NB4 (cell line): ENCODE measurements at regions not wholly inside any gene's neighbourhood (a gene's known extent, or its start where the extent isn't known, plus 50 kb on each side); places are given as distances from the start of the nearest gene placed in this dataset.

Experiments used
- MYC ChIP-seq: IDR thresholded peaks from 2 replicates; pipeline ENCODE4 v1.6.1; 2011; ENCODE audit warnings: low read depth, low read length
- POLR2A ChIP-seq: IDR thresholded peaks from 2 replicates; pipeline ENCODE4 v1.6.1; 2011; ENCODE audit warnings: mild to moderate bottlenecking; ENCODE audit not compliant: insufficient read length; ENCODE audit errors: extremely low read depth
- TF ChIP-seq, protein P1 (sequence below): IDR thresholded peaks from one replicate; pipeline ENCODE4 v1.5.1; 2012; ENCODE audit warnings: low read depth, low read length
- TF ChIP-seq, protein P2 (sequence below): IDR thresholded peaks from 2 replicates; pipeline ENCODE4 v1.6.1; 2011; ENCODE audit warnings: low read depth, low read length

DNA sequence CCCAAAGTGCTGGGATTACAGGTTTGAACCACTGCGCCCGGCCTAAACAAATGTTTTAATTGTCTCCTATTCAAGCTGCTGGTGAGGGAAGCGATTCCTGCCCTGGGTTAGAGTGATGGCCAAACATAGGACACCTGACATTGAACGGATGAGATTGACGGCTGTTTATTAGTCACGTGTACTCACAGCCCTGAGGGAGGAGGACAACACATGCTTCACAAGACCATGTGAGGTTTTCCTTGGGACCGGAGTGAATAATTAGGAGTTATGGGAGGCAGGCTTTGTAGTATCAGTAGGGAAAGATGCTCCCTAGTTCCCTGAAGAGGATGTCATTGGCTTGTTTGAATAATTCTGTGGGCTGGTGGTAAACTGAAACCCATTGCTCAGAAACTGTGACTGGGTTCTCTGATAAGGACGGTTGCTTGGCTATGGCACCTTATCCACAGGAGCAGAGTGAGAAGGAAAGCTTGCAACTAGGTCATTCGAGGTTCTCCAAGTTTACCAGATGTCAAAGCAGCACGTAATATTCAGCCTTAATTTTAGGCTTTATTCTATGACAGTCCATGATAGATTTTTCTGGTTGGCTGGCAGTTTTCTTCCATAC is 245.8 kb downstream of the PLA2G4A start:
- TF ChIP-seq, protein P1, sequence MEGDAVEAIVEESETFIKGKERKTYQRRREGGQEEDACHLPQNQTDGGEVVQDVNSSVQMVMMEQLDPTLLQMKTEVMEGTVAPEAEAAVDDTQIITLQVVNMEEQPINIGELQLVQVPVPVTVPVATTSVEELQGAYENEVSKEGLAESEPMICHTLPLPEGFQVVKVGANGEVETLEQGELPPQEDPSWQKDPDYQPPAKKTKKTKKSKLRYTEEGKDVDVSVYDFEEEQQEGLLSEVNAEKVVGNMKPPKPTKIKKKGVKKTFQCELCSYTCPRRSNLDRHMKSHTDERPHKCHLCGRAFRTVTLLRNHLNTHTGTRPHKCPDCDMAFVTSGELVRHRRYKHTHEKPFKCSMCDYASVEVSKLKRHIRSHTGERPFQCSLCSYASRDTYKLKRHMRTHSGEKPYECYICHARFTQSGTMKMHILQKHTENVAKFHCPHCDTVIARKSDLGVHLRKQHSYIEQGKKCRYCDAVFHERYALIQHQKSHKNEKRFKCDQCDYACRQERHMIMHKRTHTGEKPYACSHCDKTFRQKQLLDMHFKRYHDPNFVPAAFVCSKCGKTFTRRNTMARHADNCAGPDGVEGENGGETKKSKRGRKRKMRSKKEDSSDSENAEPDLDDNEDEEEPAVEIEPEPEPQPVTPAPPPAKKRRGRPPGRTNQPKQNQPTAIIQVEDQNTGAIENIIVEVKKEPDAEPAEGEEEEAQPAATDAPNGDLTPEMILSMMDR = no peak
- TF ChIP-seq POLR2A = no peak
- TF ChIP-seq, protein P2, sequence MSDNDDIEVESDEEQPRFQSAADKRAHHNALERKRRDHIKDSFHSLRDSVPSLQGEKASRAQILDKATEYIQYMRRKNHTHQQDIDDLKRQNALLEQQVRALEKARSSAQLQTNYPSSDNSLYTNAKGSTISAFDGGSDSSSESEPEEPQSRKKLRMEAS = no peak
- TF ChIP-seq MYC = no peak
